T follicular helper cell (primary cell): ENCODE measurements at regions not wholly inside any gene's neighbourhood (a gene's known extent, or its start where the extent isn't known, plus 50 kb on each side); places are given as distances from the start of the nearest gene placed in this dataset.
A peak's percentile ranks its signal among the peaks of the same experiment; 100 is the strongest.

Experiments used
- DNase-seq: peaks from one replicate; pipeline ENCODE4 v3.0.0-alpha.2; 2020; ENCODE audit warnings: low read depth

DNA sequence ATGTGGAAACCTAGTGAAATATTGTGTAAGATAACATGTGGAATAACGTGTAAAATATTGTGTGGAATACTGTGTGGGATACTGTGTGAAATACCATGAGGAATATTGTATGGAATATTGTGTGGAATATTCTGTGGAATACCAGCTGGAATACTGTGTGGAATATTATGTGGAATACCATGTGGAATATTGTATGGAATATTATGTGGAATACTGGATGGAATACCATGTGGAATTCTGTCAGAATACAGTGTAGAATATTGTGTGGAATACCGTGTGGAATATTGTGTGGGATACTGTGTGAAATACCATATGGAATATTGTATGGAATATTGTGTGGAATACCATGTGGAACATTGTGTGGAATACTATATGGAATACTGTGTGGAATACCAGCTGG lies 134.6 kb upstream of the CHST15 start:
- no peak for DNase-seq

DNA sequence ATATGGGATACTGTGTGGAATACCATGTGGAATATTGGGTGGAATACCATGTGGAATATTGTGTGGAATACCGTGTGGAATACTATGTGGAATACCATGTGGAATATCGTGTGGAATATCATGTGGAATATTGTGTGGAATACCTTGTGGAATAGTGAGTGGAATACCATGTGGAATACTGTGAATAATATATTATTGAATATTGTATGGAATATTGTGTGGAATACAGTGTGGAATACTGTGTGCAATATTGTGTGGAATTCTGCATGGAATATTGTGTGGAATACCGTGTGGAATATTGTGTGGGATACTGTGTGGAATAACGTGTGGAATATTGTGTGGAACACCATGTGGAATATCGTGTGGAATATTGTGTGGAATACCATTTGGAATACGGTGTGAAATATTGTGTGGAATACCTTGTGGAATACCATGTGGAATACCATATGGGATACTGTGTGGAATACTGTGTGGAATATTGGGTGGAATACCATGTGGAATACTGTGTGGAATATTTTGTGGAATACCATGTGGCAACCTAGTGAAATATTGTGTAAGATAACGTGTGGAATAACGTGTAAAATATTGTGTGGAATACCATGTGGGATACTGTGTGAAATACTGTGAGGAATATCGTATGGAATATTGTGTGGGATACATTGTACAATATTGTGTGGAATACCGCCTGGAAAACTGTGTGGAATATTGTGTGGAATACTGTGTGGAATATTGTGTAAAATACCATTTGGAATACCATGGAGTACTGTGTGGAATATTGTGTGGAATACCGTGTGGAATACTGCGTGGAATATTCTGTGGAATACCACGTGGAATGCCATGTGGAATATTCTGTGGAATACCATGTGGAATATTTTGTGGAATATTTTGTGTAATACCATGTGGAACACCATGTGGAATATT lies 133.9 kb upstream of the CHST15 start:
- DNase-seq: no peak

DNA sequence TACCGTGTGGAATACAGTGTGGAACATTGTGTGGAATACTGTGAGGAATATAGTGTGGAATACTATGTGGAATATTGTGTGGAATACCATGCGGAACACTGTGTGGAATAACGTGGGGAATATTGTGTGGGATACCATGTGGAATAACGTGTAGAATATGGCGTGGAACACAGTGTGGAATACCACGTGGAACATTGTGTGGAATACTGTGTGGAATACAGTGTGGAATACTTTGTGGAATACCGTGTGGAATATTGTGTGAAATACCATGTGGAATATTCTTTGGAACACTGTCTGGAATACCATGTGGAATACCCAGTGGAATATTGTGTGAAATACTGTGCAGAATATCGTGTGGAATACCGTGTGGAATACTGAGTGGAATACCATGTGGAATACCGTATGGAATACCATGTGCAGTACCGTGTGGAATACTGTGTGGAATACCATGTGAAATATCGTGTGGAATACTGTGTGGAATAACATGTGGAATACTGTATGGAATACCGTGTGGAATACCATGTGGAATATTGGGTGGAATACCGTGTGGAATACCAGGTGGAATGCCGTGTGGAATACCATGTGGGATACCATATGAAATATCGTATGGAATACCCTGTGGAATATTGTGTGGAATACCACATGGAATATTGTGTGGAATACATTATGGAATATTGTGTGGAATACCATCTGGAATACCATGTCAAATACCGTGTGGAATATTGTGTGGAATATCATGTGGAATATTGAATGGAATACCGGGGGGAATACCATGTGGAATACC lies 133.1 kb upstream of the CHST15 start:
- no peak for DNase-seq

DNA sequence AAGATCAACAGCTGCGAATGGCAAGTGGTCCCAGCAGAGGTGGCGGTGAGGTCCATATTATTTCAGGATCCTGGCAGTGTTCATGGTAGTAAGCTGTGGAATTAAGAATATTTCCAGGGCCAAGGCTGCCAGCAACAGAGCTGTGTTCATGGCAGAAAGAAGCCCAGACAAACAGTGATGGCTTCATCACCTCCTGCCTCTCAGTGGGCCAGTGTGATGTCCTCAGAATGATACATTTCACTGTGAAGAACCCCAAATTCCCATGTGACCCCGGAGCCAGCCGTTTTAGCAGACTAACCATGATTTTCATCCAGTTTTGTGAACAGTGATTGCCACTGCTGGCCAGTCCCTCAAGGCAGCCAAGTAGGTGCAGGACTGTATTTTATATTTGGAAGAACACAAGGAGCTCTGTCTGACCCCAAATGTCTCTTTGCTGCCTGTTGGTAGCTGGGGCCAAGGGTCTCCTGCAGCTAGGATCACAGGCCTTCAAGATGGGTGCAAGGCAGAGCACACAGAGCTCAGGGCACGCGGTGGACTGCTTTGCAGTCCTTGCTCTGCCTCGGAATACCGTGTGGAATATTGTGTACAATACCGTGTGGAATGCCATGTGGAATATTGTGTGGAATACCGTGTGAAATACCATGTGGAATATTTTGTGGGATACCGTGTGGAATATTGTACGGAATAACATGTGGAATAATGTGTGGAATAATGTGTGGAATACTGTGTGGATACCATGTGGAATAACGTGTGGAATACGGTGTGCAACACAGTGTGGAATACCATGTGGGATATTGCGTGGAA lies 132.3 kb upstream of the CHST15 start:
- peak; percentile 37 for DNase-seq

DNA sequence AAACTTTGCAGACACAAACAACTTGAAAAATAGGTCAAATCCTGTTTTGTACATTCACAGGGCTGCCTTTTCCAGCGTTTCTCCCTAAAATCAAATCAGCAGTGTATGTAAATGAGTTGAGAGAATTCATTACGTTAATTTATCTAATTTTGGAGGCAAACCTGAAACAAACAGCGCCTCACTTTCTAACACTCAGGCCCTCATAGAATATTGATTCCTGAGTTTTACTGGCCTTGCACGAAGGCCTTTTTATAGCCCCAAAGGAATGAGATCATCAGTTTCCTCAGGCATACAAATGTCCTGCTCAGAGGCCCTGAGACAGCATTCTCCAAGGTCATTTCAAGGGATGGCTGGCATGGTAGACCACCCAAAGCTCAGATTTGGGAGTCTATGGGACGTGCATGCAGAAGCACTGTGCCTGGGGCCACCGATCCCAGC lies 131.7 kb upstream of the CHST15 start:
- DNase-seq: no peak

DNA sequence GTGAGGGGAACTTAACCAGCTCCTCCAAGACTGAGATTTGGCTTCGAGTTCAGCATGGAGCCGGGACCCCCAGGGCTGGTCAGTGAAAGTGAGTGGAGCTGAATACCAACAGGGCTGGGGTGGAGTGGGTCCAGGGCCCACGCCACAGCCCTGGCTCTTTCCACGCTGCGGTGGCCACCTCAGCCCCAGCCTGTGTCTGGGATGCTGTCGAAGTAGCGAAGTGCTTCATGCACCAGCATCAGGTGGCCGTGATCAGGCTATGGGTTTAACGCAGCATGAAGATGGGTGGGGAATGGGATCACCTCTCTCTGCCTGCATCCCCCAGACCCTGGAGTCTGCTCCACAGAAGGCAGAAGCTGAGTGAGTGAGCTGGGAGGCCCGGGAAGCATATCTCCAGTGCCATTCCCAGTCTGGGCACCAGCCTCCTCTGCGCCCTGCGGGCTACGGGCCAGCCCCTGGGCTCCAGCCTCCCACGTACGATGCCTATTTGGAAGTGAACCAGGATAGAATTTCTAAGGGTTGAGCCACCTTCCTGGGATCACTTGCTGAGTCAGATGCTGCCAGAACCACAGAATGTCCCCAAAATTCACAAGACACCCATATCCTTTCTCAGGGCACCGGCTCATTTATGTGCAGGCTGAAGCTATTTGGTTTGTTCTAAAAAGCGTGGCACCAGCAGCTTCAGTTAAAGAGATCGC lies 131.1 kb upstream of the CHST15 start:
- DNase-seq: no peak

DNA sequence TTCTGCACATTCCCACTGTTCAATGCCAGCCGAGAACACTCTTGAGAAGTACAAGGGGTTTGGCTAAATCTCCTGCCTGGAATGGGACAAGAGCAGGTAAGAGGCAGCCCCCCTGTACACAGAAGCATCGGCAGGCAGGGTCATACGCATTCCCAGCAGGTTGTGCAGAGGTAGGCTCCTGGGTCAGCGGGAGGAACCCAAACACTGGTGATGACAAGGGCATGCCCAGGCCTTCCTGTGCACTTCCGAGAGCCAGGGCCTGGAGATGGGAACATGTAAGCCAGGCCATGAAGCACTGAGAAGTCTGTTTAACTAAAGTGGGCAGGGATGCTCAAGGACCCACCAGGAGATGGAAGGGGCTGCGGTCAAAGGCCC lies 130.3 kb upstream of the CHST15 start:
- no peak for DNase-seq

DNA sequence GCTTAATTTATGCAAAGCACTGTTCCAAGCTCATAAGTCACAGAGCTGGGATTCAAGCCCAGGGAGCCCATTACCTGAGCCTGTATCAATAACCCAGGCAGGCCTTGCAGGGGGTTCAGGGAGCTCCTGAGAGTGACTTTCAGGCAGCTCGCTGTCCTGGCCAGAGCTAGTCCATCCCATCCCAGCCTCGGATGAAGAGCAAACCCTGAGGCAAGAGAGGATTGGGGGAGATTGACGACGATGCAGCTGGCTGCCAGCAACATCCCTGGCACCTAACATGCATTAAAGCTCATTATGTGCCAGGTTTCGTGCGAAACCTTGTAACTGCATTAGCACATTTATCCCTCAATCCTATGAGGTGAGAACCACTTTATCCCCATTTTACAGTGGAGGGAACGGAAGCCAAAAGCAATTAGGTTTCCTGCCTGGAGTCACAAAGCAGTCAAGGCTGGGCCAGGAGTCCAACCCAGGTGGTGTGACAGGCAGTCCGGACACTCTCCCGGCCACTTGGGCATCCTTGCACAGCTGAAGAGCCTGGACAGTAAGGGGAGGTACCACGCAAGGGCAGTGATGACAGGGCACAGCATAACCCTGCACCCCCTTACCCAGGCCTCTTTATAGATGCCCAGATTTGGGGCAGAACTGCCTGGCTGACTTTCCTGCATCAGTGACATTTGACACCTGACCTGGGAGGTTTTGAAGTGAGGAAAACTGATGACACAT lies 129.8 kb upstream of the CHST15 start:
- no peak for DNase-seq

DNA sequence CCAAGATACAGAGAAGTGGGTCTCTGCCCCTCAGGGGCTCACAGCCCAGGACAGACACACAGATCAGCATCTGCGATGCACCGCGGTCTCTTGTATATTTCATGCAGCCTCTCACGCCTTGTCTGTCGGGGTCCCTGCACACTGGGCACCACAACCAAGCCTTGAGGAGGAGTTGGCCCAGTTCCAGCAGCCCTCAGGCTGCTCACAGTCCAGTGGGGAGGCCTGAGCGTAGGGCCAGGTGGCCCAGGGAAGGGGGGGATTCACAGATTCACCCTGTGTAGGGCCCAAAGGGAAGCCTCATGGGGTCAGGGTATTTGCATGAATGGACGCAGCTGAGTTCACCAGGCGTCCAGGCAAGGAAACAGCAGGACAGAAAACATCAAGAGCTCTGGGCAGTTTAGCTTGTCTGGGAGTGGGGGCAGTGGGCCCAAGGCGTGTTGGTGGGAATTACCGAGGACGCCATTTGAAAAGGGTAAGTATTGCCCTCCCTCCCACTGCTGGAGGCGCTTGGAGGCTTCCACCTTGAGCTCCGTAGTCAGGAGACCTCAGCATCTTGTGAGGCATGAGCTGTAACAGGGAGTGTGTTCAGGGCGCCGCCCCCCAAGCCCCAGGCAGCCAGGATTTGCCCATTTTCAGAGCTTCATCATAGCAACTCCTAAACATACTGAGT lies 129.1 kb upstream of the CHST15 start:
- DNase-seq: no peak

DNA sequence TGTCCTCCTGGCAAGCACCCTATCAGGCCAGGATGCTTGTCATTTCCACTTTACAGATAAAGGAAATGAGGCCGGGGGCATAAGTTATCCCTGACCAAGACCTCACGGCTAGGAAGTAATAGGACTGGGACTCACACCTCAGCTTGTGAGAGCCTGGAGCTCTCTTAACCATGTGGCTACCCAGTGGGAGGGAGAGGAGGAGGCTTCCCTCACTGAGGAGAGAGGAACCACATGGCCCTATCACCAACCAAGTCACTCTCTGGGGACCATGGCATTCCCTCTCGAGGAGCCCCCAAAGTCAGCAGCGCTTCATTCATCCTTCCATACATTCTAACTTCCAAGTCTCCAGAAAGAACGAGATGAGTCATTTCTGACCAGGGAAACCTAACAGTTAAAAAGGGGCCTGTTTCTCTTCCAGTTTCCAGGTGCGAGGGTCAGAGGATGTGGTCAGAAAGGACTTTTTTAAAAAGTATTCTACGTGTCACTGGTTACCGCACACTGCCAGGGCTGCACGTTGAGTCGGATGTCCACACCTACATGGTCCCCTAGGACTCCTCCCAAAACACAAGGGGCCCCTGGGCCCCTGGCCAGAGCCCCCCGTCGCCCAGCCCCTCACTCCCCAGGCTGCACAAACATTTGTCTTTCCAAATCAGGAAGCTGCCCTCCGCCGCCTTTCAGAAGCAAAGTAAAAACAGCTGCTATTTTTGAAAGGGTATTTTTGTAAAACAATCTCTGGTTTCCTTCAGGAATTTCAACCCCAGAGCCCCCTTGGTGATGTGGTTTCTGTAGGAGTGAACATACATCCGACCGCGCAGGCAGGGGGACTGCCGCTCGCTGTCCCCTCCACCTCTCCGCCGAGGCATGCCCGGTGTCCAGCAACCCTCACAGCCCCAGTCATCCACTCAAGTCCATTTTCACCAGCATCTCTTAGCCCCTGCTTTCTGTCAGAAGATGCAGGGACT lies 128.2 kb upstream of the CHST15 start:
- no peak for DNase-seq

DNA sequence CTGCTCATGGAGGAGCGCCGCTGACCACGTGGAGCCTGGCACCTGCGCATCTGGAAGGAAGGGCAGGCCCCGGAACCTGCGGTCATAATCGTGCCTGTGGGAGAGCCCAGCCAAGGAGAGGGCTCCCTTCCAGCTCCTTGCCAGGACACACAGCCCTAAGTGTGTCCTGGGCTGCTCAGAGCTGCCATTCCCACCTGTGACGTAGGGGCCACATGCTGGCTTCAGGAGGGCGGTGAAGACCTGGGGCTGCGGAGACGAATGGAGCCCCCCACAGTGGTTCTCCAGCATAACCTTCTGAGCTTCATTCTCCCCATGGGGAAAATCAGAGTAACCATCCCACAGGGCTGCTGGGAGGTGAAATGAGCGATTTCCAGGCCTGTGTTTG lies 127.6 kb upstream of the CHST15 start:
- no peak for DNase-seq

DNA sequence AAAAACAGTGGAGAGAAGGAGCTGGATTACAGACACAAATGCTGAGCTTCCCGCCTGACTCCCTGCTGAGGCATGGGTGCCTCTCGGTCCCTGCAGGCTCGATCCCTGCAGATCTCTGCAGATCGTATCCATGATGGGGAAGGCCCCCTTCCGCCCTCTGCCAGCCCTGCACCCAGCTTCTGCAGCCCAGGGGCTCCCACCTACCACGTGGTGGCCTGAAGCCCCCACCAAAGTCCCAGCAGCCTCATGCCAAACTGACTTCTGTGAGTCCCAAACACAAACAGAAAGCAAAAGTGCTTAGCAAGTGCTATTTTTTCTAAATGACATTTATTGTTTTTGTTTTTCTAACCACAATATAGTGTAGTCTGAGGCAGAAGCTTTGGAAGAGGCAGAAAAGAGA lies 127.1 kb upstream of the CHST15 start:
- no peak for DNase-seq

DNA sequence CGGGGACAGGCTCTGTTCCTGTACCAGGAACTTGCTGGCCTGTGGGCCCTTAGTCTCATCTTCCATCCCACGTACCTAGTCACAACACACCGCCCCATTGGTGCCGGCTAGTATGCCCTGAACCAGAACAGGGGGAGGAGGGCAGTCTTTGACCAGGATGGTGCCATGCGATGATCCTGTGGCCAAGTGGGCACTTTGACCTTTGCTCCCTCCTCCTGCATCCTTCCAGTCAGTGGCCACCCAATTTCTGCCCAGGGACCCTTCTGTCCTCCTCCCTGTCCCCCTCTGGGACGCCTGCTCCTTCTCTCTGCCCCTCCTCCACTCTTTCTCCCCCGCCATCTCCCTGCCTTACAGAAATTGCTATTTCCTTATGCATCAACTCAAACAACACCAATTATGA lies 126.3 kb upstream of the CHST15 start:
- DNase-seq: no peak

DNA sequence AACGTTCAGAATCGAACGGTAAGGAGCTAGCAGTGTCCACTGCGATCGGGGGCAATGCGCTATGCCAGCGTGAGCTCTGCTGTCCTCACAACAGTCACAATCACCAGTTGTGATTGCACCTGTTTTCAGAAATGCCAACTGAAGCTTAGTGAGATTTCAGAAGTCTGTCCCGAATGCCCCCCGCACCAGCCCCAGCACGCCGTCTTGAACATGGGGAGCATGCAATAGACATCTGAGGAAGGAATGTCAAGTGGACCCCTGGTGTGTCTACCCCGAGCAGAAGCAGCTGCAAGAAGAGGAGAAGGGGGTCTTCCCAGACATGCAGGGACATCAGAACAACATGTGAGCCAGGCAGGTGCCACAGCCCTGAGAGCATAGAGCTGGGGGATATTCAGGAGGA lies 125.7 kb upstream of the CHST15 start:
- no peak for DNase-seq

DNA sequence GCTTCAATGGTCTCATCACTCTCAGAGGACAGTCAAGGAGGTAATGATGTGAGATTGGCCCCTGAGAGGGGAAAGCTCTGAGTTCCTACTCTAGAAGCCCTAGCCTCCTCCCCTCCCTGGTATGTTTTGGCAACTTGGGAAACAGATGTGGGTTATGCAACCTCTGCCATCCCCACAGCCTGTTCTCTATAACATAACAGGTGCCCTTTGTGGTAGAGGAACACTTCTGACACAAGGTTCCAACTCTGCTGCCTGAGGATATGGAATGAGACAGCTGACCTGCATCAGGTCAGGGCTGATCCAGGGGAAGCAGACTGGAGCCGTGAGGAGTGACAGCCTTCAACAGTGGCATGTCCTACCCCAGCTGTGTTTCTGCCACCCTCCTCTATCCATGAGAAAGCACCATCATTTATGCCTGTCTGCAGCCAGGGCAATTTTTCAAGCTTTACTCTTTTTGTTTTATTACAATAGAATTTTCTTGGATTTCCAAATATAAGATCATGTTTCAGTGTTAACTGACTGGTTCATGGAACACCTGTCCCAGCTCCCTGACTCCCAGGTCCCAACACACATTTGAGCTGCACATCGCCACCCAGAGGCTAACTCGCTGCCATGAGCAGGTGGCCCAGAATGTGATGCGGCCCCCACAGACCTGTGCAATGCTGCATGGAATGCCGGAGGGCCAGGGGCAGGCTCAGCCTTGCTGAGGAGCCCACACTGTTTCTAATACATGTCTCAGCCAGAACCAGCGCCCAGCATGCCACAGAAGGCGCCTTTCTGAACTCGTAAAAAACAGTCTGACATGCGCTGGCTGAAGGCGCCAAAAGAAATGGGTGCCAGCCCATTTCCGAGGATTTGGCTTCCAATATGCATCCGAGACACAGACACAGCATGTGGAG lies 124.8 kb upstream of the CHST15 start:
- no peak for DNase-seq

DNA sequence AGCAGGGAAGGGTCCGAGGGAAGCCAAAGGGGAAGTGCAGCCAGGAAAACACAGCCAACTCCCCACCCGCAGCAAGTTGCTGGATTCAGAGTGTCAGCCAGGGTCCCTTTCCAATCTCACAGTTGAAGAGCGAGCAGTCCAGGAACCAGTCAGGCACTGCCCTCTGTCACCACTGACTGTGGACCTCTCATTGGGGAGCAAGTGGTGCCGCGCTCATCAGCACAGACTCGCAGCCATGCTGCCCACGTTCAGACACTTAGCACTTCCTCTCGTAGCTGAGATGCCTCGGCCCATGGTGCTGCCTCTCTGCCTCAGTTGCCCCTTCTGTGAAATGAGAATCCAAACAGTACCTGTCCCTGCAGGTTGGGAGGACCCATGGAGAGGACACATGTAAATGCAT lies 123.6 kb upstream of the CHST15 start:
- no peak for DNase-seq

DNA sequence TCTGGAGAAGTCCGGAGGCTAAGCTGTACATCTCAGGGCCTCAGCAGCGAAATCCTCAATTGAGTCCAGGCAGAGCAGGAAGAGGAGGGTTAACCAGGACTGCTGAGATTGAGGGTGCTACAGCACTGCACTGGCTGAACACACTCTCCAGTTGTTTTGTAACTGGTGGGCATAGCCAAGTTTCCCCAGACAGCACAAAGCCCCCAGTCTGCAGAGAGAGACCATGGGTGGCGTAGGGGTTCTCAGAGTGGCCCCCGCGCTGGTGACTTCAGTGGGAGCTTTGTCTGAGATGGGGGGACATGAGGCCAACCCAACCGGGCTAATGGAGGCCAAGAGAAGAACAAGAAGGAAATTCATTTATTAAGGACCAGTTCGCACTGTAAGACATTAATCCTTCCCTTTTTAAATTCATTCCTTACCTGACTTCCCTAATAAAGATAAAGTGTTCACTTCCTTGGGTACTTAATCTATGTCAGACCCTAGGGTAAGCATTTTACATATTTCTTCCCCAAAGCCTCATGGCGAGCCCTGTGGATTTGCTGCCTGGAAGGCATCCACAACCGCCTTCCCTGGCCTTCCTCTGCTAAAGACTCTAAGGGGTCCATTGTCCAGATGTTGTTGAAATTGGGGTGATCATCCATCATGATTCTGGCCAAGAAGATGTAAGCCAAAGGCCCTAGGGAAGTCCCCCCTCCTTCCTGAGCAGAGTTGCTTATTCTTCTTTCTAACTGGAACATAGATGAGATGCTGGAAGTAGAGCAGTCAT lies 121.4 kb upstream of the CHST15 start:
- DNase-seq: no peak
